ENCODE measurements at regions not wholly inside any gene's neighbourhood (a gene's known extent, or its start where the extent isn't known, plus 50 kb on each side); places are given as distances from the start of the nearest gene placed in this dataset.

DNA sequence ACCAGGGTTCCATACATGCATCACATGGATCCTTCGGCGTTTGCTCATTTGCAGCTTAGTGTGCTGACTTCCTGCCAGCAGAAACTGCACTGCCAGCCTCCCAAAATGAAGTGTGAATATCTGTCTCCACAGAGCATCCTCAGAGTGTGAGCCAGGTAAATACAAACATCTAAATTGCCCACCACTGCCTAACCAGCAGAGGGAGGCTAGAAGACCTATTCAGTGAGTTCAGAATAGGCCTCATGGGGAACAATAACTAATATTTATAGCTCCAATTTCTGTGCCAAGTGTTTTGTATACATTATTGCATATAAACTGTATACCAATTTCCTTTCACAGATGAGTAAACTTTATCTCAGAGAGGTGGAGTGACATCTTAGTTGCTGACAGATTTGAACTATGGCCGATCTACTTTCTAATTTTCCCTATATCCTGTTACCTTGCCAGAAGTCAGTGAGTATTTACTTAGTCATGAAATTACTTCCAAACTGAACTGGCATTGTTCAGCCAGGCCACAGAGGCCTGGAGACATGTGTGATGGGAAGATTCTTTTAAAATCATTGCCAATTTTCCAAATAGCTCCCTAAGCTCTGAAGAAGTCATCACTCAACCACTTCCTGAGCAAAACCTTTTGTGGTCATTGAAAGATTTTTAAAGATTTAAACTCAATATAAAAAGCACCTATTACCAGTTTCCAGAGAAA lies 926.5 kb upstream of the GHITM start:
- Histone ChIP-seq H3K27ac (no peak overlapping the region), H3K4me3 (replicated peaks in 1 of 3) (no peak overlapping the region), H3K36me3 (no peaks in the 10 kb centered on the region), H3K27me3 (no peaks in the 10 kb centered on the region), H3K4me1 (no peaks in the 10 kb centered on the region), H3K9me3 (no peaks in the 10 kb centered on the region)
- WGBS, 2 donors = 66 to 83% methylated on average over 3 of the region's 3 CpGs
- TF ChIP-seq, protein P1, sequence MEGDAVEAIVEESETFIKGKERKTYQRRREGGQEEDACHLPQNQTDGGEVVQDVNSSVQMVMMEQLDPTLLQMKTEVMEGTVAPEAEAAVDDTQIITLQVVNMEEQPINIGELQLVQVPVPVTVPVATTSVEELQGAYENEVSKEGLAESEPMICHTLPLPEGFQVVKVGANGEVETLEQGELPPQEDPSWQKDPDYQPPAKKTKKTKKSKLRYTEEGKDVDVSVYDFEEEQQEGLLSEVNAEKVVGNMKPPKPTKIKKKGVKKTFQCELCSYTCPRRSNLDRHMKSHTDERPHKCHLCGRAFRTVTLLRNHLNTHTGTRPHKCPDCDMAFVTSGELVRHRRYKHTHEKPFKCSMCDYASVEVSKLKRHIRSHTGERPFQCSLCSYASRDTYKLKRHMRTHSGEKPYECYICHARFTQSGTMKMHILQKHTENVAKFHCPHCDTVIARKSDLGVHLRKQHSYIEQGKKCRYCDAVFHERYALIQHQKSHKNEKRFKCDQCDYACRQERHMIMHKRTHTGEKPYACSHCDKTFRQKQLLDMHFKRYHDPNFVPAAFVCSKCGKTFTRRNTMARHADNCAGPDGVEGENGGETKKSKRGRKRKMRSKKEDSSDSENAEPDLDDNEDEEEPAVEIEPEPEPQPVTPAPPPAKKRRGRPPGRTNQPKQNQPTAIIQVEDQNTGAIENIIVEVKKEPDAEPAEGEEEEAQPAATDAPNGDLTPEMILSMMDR (IDR thresholded peaks at IDR 0.05) = no peak
- TF ChIP-seq POLR2A (IDR thresholded peaks at IDR 0.05) = no peak
- DNase-seq = no peak
- intact Hi-C loops (cut with DNase I) = no loop called here

DNA sequence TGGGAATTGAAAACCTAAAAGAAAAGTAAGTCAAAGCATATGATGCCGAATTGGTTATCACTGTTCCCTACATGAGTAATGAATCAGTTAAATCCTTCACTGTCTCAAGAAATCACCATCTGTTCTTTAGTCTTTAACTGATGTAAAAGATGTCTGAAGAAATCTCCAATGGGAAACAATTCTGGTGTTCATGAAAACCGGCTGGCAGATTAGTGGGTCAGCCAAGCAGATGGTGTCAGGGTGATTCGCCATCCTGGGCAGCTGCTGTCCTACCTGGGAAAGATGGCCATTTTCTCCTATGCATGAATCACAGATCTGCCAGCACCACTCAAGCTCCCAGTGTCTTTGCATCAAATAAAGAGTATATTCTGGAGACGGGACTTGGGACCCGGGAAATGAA lies 925.2 kb upstream of the GHITM start:
- TF ChIP-seq, protein P1 (IDR thresholded peaks at IDR 0.05) = no peak
- no peak for TF ChIP-seq POLR2A (IDR thresholded peaks at IDR 0.05)
- Histone ChIP-seq H3K36me3 (no peaks in the 10 kb centered on the region), H3K27me3 (no peaks in the 10 kb centered on the region), H3K27ac (no peak overlapping the region), H3K9me3 (no peaks in the 10 kb centered on the region), H3K4me1 (no peaks in the 10 kb centered on the region), H3K4me3 (replicated peaks in 1 of 3) (no peak overlapping the region)
- DNase-seq = no peak
- intact Hi-C loops (cut with DNase I) = no loop called here
- 93 to 95% methylated on average over 5 of the region's 5 CpGs for WGBS, 2 donors

DNA sequence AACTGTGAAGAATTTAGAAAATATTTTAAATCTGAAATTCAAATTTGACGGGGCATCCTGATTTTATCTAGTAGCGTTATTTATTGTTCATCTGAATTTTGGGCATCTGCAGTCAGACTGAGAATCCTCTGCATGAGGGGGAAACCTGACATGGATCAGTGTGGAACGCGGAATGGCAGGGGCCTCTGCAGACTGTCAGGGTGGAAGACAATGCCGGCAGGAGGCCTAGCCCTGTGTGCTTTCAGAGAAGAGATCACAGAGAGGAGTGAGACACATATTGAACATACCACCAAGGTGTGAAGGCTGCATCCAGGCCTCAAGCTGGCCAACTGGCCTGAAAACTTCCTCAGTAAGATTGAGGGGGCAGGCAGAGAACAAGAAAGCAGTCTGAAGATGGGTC lies 921.1 kb upstream of the GHITM start:
- no peak for DNase-seq
- 84 to 89% methylated on average over 5 of the region's 5 CpGs for WGBS, 2 donors
- H3K9me3 ChIP-seq = no peaks in the 10 kb centered on the region
- TF ChIP-seq, protein P1 (IDR thresholded peaks at IDR 0.05) = no peak
- no peak for TF ChIP-seq POLR2A (IDR thresholded peaks at IDR 0.05)
- H3K4me1 ChIP-seq = no peaks in the 10 kb centered on the region
- intact Hi-C loops (cut with DNase I) = no loop called here
- no peaks in the 10 kb centered on the region for H3K27me3 ChIP-seq
- H3K4me3 ChIP-seq (replicated peaks in 1 of 3) = no peak overlapping the region
- no peaks in the 10 kb centered on the region for H3K36me3 ChIP-seq
- H3K27ac ChIP-seq = no peak overlapping the region

DNA sequence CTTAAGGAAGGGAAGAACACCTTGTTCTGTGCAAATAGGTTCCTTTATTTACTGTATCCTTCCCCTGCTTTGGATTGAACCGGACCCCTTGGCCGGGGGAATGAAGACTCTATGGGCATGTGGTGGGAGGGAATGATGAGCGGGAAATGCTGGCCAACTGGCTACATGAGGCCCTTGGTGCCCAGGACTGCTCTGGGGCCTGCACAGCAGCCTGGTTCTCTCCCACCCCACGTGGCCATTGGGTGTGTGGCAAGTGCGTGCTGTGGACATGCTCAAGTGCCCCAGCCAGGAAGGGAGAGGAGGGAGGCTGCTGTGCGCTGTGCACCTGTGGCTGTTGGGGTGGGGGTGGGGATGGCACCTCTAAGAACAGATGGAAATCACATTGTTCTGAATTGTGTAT lies 917.0 kb upstream of the GHITM start:
- 81 to 90% methylated on average over 6 of the region's 6 CpGs for WGBS, 2 donors
- H3K27me3 ChIP-seq = no peaks in the 10 kb centered on the region
- no peaks in the 10 kb centered on the region for H3K4me1 ChIP-seq
- DNase-seq = no peak
- no peak overlapping the region for H3K27ac ChIP-seq
- no peaks in the 10 kb centered on the region for H3K36me3 ChIP-seq
- no peak for TF ChIP-seq POLR2A (IDR thresholded peaks at IDR 0.05)
- intact Hi-C loops (cut with DNase I) = no loop called here
- H3K9me3 ChIP-seq = no peaks in the 10 kb centered on the region
- H3K4me3 ChIP-seq (replicated peaks in 1 of 3) = no peak overlapping the region

DNA sequence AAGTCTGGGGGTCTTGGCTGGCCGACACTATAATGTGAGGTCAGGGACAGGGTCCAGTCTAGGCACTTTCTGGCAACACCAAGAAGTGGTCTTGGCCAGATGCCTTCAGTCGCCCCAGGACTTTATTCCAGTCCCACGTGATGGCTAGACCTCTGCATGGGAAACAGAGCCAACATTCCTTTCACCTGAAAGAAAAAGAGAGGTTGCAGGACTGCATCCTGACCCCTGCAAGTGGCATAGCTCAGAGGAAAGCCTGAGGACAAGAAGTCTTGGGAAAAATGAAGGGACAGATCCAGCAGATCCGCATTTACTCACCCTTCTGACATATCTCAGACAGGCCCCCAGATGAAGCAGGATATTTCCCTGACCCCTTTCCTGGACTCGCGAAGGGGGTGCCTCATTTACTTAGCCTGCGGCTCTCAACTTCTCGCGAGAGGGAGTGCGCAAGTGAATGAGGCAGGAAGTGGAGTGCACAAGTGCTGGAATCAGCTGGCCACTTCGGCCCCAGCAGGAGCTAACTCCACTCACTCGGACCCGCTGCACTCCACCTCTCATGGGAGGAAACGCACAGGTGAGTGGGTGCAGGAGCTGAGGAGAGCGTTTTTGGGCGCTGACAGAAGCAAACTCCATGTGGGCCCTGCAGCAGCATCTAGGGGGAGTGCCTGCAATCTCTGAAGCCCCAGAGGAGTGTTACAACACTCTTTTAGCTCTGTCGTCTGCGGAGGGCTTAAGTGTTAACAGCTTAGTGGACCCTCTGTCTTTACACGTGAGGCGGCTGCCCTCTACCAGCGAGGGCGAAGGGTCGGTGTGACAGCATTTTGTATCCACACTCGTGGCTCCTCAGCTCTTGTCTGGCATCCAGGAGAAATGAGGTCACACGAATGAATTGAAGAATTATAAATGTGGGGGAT lies 916.2 kb upstream of the GHITM start:
- H3K4me1 ChIP-seq = no peaks in the 10 kb centered on the region
- peak in 1 of 2 donors; percentile 9 for DNase-seq
- intact Hi-C loops (cut with DNase I) = no loop called here
- no peaks in the 10 kb centered on the region for H3K9me3 ChIP-seq
- H3K27ac ChIP-seq = no peak overlapping the region
- TF ChIP-seq, protein P1 (IDR thresholded peaks at IDR 0.05) = no peak
- no peak for TF ChIP-seq POLR2A (IDR thresholded peaks at IDR 0.05)
- WGBS, 2 donors = 72 to 77% methylated on average over 25 of the region's 25 CpGs
- H3K27me3 ChIP-seq = no peaks in the 10 kb centered on the region
- H3K4me3 ChIP-seq (replicated peaks in 1 of 3) = no peak overlapping the region
- no peaks in the 10 kb centered on the region for H3K36me3 ChIP-seq

Data from thyroid gland (tissue), 4 donors.